ENCODE measurements at regions not wholly inside any gene's neighbourhood (a gene's known extent, or its start where the extent isn't known, plus 50 kb on each side); places are given as distances from the start of the nearest gene placed in this dataset.
A peak's percentile ranks its signal among the peaks of the same experiment; 100 is the strongest.

DNA sequence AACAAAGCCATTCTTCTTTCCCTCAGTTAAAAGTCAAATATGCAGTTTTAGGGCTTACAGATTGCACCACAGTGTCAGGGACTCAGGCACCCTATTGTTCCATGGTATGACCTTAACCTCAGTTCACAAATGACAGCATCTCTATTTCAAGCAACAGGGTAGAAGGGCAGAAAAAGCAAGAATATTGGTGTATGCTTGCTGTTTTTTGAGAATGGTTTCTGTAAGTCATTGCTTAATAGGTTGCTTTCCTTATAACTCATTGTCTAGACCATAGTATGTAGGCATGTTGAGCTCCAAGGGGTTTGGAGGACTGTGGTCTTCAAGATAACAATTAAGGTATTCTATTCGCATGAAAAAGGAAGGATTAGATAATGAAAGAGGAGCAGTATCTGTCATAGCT is 183.5 kb upstream of the EDIL3 start:
- POLR2A ChIA-PET: no interaction called here
- peak; percentile 20; the same call in 1 of the 3 replicates for ATAC-seq

More for the DNA sequence above, 183.5 kb upstream of the EDIL3 start:
- Histone ChIP-seq H4K20me1 (ENCODE audit: control insufficient read depth, insufficient read depth) (no peaks in the 10 kb centered on the region), H3K27me3 (replicated peaks in 1 of 2; ENCODE audit: control insufficient read depth in 2 of 2, insufficient read depth in 2 of 2, low read length in 1 of 2) (no peaks in the 10 kb centered on the region), H3K36me3 (ENCODE audit: control insufficient read depth in 2 of 2, insufficient read depth in 2 of 2, low read length in 1 of 2) (no peaks in the 10 kb centered on the region), H3K79me2 (ENCODE audit: control insufficient read depth, insufficient read depth, low read length) (no peaks in the 10 kb centered on the region), H3K9ac (ENCODE audit: control insufficient read depth, insufficient read depth, low read length) (no peak overlapping the region), H3K4me3 (no peak overlapping the region), H3K27ac (ENCODE audit: control insufficient read depth, insufficient read depth) (no peak overlapping the region), H3K4me2 (ENCODE audit: control insufficient read depth, insufficient read depth) (no peak overlapping the region), H3K9me3 (replicated peaks; ENCODE audit: control insufficient read depth, insufficient read depth, low read length) (no peaks in the 10 kb centered on the region), H2AFZ (ENCODE audit: control insufficient read depth, low read depth, low read length) (no peak overlapping the region), H3K4me1 (ENCODE audit: control insufficient read depth, insufficient read depth, low read length) (no peaks in the 10 kb centered on the region)
- BruUV-seq (replicated peaks): no TSS peak
- TF ChIP-seq ATF2 (IDR thresholded peaks at IDR 0.05; ENCODE audit: low read length) (no peak), TAF1 (IDR thresholded peaks at IDR 0.05; ENCODE audit: borderline replicate concordance, low read depth, low read length) (no peak), SUZ12 (IDR thresholded peaks at IDR 0.05; ENCODE audit: unreplicated experiment) (no peak), NR2C2 (IDR thresholded peaks at IDR 0.05; ENCODE audit: borderline replicate concordance, control insufficient read depth, insufficient read length, low read depth) (no peak), USF1 (IDR thresholded peaks at IDR 0.05; ENCODE audit: borderline replicate concordance, extremely low read length, insufficient read depth, low read depth, low read length) (no peak), JUND (IDR thresholded peaks at IDR 0.05; ENCODE audit: low read depth, low read length) (no peak), ZNF207 (IDR thresholded peaks at IDR 0.05; ENCODE audit: borderline replicate concordance) (no peak), POLR2A (IDR thresholded peaks at IDR 0.05; ENCODE audit: low read depth, low read length) (no peak), TARDBP (IDR thresholded peaks at IDR 0.05; ENCODE audit: borderline replicate concordance) (no peak), BRCA1 (IDR thresholded peaks at IDR 0.05; ENCODE audit: low read depth, low read length) (no peak), NR2C1 (IDR thresholded peaks at IDR 0.05) (no peak), E2F8 (IDR thresholded peaks at IDR 0.05; ENCODE audit: low read depth, partially characterized antibody) (no peak), MXI1 (IDR thresholded peaks at IDR 0.05; ENCODE audit: low read depth, low read length) (no peak), BHLHE40 (IDR thresholded peaks at IDR 0.05; ENCODE audit: borderline replicate concordance in 1 of 2, low read depth in 2 of 2, low read length in 1 of 2) (no peak), ESRRA (IDR thresholded peaks at IDR 0.05; ENCODE audit: low read length) (no peak)
- FAIRE-seq: no peak
- 10% methylated on average over 1 of the region's 1 CpG for WGBS (ENCODE audit: insufficient coverage, insufficient replicate concordance, low lambda C conversion rate, missing lambda C conversion rate)
- CTCF ChIA-PET: interaction anchor here (0.6 kb wide), 1 partner anchor 12 kb away, joined by 3 read pairs; no protein-coding TSS in a partner anchor
- DNase-seq (ENCODE audit: low read depth, low spot score): no peak
- in situ Hi-C loops (cut with MboI) (no loop called here), intact Hi-C loops (cut with micrococcal nuclease; ENCODE audit: unreplicated experiment) (no loop called here)
- RAD21 ChIA-PET (ENCODE audit: unreplicated experiment): no interaction called here
- SMC1A ChIA-PET (ENCODE audit: uncharacterized antibody, unreplicated experiment): no interaction called here
